Activated T-helper 2 cell treated with anti-CD3 and anti-CD28 coated beads, Interferon-gamma antibody, Interleukin-2, Interleukin-4, amounts not matched to agents 10 μg/mL and 5 μg/mL and 100 μg/mL, durations not matched to agents 14 hours and 24 hours and 36 hours (primary cell): ENCODE measurements at regions not wholly inside any gene's neighbourhood (a gene's known extent, or its start where the extent isn't known, plus 50 kb on each side); places are given as distances from the start of the nearest gene placed in this dataset.

Source experiments
- DNase-seq: peaks from one replicate; pipeline ENCODE4 v3.0.0; 2021; ENCODE audit warnings: low spot score
- H3K27ac Mint-ChIP-seq: one replicate; pipeline ENCODE4 v1.8.0; 2021; ENCODE audit warnings: mixed read lengths
- H3K27me3 Mint-ChIP-seq: one replicate; pipeline ENCODE4 v1.8.0; 2021; ENCODE audit warnings: low read depth, mixed read lengths
- H3K36me3 Mint-ChIP-seq: one replicate; pipeline ENCODE4 v1.8.0; 2021; ENCODE audit warnings: low read depth, mixed read lengths
- H3K4me1 Mint-ChIP-seq: one replicate; pipeline ENCODE4 v1.8.0; 2021; ENCODE audit warnings: low read depth, mixed read lengths
- H3K4me3 Mint-ChIP-seq: one replicate; pipeline ENCODE4 v1.8.0; 2021; ENCODE audit warnings: low read depth, mild to moderate bottlenecking, moderate library complexity, mixed read lengths
- H3K9me3 Mint-ChIP-seq: one replicate; pipeline ENCODE4 v1.8.0; 2021; ENCODE audit warnings: mixed read lengths
- intact Hi-C: fragments of 100-400 bp; cut with micrococcal nuclease; formaldehyde crosslinking; loops from one replicate; pipeline ENCODE4 v1.15.1; 2023

DNA sequence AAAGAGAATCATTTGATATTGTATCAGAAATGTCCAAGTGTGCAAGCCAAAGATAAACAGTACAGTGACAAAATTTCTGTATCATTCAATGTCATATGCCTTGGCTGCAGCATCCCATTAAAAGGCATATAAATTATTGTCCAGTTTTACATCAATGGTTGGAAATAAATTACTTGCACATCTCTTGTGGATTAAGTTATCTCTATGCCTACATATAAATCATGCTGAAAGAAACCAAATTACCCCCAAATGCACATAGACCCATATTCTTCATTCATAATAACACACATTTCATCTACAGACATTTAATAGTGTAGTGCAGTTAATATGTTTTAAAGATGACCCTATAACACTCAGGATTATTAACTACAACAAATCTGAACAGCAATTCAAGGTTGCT lies 1415.7 kb upstream of the PCDH9 start:
- no peak for DNase-seq
- Mint-ChIP-seq H3K27ac (no peak overlapping the region), H3K4me1 (no peaks in the 10 kb centered on the region), H3K4me3 (no peak overlapping the region), H3K9me3 (peaks cover 29% of the 10 kb centered on the region), H3K36me3 (no peaks in the 10 kb centered on the region), H3K27me3 (no peaks in the 10 kb centered on the region)
- intact Hi-C loops = no loop called here

DNA sequence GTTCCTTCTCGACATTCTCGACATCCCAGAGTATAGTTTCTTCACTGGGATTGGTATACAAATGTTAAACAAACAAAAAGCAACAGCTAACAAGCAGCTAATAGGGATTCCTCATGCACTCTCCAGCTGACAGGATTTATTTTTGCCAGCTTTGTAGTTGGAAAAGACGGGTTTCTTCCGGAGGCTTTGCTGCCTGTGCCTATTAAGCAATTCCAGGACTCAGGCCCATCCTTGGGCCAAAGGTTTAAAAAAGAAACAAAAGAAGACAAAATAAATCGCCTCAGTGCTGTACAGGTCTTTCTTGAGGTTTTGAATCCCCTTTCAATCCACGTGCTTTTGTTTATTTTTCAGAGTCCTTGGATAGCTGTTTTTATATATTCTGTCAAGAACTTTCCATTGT lies 1414.5 kb upstream of the PCDH9 start:
- Mint-ChIP-seq H3K27ac (no peak overlapping the region), H3K27me3 (no peaks in the 10 kb centered on the region)
- intact Hi-C loops = no loop called here

DNA sequence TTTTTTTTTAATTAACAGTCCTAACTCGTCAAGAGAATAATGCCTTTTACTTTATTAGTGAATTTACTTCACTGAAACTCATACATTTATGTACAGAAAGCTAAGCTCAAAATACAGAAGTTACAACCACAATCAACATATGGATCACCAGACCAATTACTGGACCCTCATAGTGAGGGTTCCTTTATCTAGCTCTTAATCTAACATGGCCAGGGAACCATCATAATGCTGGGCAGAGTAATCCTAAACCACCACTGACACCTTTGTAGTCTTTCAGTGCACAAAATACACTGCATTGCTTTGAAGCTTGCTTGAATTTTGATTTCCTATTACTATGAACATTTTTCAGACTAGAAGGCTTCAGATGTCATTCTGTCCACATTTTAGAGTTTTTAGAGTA lies 1406.6 kb upstream of the PCDH9 start:
- Mint-ChIP-seq H3K4me3 (no peak overlapping the region), H3K27me3 (no peaks in the 10 kb centered on the region), H3K9me3 (peaks cover 9% of the 10 kb centered on the region), H3K4me1 (no peaks in the 10 kb centered on the region), H3K36me3 (no peaks in the 10 kb centered on the region), H3K27ac (no peak overlapping the region)
- DNase-seq = no peak
- intact Hi-C loops = no loop called here

More for the DNA sequence above, 1414.5 kb upstream of the PCDH9 start:
- Mint-ChIP-seq H3K4me3 (no peak overlapping the region), H3K4me1 (no peaks in the 10 kb centered on the region), H3K36me3 (no peaks in the 10 kb centered on the region), H3K9me3 (peaks cover 25% of the 10 kb centered on the region)
- no peak for DNase-seq

DNA sequence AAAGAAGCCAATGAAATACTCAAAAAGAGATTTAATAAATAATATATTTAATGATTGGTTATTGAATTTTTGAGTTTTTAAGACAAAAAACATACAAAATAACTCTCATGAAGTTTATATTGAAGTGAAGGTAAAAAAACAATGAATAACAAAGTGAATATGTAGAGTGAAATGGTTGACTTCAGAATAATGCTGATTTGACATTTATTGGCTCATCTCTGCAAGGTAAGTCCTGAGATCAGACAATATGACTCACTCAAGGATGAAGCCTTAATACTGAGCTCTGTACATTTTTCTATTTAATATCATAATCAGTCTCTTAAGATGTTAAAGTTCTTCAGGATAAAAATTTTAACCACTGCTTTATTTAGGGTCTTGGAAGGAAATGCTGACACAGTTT lies 1398.9 kb upstream of the PCDH9 start:
- Mint-ChIP-seq H3K4me1 (no peaks in the 10 kb centered on the region), H3K27me3 (no peaks in the 10 kb centered on the region), H3K36me3 (no peaks in the 10 kb centered on the region), H3K4me3 (no peak overlapping the region), H3K27ac (no peak overlapping the region), H3K9me3 (peaks cover 39% of the 10 kb centered on the region)
- DNase-seq = no peak
- intact Hi-C loops = no loop called here

DNA sequence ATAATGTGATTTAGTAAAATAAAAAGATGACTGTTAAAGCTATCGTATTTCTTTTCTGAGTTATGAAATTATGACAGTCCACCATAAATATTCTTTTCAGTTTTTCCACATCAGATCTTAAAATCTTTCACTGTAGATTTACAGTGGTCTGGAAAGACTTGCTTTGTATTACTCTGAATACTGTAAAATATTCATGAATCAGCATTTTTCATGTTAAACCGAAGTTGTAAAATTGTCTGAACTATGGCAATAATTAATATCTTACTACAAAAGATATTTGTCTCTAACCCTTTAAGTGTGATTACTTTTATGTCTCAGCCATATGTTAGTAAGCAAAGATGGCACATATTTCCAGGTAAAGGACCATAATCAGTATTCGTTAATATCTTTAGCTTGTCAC lies 1397.2 kb upstream of the PCDH9 start:
- no peaks in the 10 kb centered on the region for H3K36me3 Mint-ChIP-seq
- DNase-seq = no peak
- no peaks in the 10 kb centered on the region for H3K27me3 Mint-ChIP-seq
- H3K9me3 Mint-ChIP-seq = peaks cover 33% of the 10 kb centered on the region
- H3K4me3 Mint-ChIP-seq = no peak overlapping the region
- no peak overlapping the region for H3K27ac Mint-ChIP-seq
- intact Hi-C loops = no loop called here
- H3K4me1 Mint-ChIP-seq = no peaks in the 10 kb centered on the region

DNA sequence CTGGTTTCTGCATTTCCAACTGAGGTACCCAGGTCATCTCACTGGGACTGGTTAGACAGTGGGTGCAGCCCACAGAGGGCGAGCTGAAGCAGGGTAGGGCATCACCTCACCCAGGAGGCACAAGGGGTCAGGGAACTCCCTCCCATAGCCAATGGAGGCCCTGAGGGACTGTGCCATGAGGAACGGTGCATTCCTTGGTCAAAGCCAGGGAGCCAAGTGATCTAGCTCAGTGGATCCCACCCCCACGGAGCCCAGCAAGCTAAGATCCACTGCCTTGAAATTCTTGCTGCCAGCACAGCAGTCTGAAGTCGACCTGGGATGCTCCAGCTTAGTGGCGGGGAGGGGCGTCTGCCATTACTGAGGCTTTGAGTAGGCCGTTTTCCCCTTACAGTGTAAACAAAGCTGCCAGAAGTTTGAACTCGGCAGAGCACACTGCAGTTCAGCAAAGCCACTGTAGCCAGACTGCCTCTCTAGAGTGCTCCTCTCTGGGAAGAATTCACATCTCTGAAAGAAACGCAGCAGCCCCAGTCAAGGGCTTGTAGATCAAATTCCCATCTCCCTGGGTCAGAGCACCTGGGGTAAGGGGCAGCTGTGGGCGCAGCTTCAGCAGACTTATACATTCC lies 1386.6 kb upstream of the PCDH9 start:
- DNase-seq = no peak
- H3K4me3 Mint-ChIP-seq = no peak overlapping the region
- H3K27me3 Mint-ChIP-seq = no peaks in the 10 kb centered on the region
- no peaks in the 10 kb centered on the region for H3K36me3 Mint-ChIP-seq
- H3K27ac Mint-ChIP-seq = no peak overlapping the region
- intact Hi-C loops = no loop called here
- peaks cover 58% of the 10 kb centered on the region for H3K9me3 Mint-ChIP-seq
- H3K4me1 Mint-ChIP-seq = no peaks in the 10 kb centered on the region

DNA sequence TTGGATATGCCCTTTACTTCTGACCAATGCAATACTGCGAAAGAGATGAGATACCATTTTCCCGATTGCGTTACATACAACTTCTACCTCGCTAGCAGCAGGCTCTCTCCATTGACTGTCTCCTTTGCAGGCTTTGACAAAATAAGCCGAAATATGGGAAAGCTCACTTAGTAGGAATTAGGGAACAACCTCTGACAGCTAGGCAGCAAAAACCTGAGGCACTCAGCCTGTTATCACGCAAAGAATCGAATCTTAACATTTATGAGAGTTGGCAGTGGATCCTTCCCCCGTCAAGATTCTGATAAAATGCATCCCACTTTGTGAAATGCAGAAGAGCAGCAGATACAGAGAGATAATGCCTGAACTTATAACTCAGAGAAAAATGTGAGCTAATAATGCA lies 1379.5 kb upstream of the PCDH9 start:
- Mint-ChIP-seq H3K4me1 (no peaks in the 10 kb centered on the region), H3K36me3 (no peaks in the 10 kb centered on the region), H3K27ac (no peak overlapping the region), H3K4me3 (no peak overlapping the region), H3K9me3 (peaks cover 27% of the 10 kb centered on the region), H3K27me3 (no peaks in the 10 kb centered on the region)
- intact Hi-C loops = no loop called here
- no peak for DNase-seq

DNA sequence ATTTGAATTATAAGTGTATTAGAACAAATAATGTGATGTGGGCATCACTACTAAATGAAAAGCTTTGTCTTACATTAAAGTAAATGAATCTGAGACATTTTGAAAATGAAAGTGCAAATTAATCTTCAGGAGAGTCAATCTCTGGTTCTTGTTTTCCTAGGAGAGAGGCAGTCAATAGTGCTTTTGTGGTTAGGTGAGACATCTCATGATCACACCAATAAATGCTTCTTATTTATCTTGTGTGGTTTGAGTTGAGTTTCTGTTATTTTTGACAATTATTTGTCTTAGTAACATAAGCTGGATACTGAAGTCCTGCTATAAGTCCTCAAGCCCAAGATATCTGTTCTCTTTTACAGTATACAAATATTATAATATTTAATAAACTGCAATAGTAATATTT lies 1378.0 kb upstream of the PCDH9 start:
- Mint-ChIP-seq H3K4me3 (no peak overlapping the region), H3K27me3 (no peaks in the 10 kb centered on the region), H3K27ac (no peak overlapping the region), H3K36me3 (no peaks in the 10 kb centered on the region), H3K4me1 (no peaks in the 10 kb centered on the region), H3K9me3 (peaks cover 24% of the 10 kb centered on the region)
- no peak for DNase-seq
- intact Hi-C loops = no loop called here

DNA sequence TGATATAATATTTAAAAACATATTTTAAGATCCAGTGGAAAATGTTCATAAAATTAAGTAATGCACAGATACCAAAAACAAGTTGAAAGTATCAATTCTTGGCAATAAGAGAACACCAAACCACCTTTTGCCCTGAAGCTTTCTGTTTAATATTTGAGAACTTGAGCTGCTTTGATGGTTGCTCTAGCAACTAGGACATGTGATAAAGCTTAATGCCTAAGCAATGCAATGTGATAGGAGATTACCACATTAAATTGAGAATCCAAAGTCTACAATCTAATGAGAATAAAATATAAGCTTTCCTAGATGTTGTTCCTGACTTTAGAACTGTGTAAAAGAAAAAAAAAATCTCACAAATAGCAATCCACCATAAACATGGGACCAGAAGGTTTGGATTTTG lies 1367.5 kb upstream of the PCDH9 start:
- H3K4me3 Mint-ChIP-seq = no peak overlapping the region
- no peak for DNase-seq
- no peaks in the 10 kb centered on the region for H3K27me3 Mint-ChIP-seq
- no peaks in the 10 kb centered on the region for H3K36me3 Mint-ChIP-seq
- no peaks in the 10 kb centered on the region for H3K4me1 Mint-ChIP-seq
- intact Hi-C loops = no loop called here
- no peak overlapping the region for H3K27ac Mint-ChIP-seq
- peaks cover 17% of the 10 kb centered on the region for H3K9me3 Mint-ChIP-seq

DNA sequence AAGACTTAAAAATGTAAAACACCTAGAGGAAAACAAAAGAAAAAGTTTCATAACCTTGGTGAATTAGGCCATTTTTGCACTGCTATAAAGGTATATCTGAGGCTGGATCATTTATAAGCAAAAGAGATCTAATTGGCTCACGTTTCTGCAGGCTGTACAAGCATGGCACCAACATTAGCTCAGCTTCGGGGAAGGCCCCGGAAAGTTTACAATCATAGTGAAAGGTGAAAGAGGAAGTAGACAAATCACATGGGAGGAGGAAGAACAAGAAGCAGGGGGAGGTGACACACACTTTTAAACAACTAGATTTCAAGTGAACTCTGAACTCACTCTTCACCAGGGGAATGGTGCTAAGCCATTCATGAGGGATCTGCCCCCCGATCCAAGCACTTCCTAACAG lies 1358.5 kb upstream of the PCDH9 start:
- Mint-ChIP-seq H3K27me3 (no peaks in the 10 kb centered on the region), H3K27ac (no peak overlapping the region), H3K4me1 (no peaks in the 10 kb centered on the region), H3K9me3 (peaks cover 30% of the 10 kb centered on the region), H3K36me3 (no peaks in the 10 kb centered on the region), H3K4me3 (no peak overlapping the region)
- intact Hi-C loops = no loop called here
- no peak for DNase-seq

DNA sequence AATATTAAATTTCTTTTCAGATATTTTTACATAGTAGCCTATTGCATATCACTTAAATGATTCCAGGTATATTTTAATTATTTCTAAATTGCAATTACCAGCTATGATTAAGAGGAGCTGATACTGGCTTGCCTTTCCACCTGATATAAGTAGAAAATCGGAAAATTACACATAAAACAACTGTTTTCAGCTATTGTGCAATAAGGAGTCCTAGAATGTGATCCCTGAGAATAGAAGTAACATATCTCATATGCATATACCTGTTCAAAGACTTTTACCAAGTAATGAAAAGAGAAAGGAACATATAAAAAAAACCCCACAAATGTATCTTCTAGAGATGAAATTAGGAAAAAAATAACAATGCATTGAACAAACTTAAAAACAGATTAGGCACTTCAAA lies 1354.6 kb upstream of the PCDH9 start:
- intact Hi-C loops = no loop called here
- Mint-ChIP-seq H3K36me3 (no peaks in the 10 kb centered on the region), H3K27ac (no peak overlapping the region), H3K4me3 (no peak overlapping the region), H3K9me3 (peaks cover 24% of the 10 kb centered on the region), H3K27me3 (no peaks in the 10 kb centered on the region), H3K4me1 (no peaks in the 10 kb centered on the region)
- no peak for DNase-seq

DNA sequence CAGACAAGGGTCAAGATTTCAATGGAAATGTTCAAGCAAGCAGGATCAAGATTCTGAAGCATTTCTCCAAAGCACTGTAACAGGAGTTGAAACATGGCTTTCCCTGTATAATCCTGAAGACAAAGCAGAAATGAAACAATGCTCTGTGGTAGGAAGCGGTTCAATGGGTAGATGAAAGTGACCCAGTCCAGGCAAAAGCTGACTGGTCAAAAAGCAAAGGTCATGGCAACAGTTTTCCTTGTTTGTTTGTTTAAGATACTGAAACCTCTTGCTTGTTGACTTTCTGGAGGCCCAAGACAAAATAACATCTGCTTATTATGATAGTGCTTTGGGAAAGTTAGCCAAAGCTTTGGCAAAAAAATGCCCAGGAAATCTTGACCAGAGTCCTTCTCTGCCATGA lies 1343.9 kb upstream of the PCDH9 start:
- intact Hi-C loops = no loop called here
- Mint-ChIP-seq H3K27me3 (no peaks in the 10 kb centered on the region), H3K9me3 (peaks cover 61% of the 10 kb centered on the region), H3K4me1 (no peaks in the 10 kb centered on the region), H3K4me3 (no peak overlapping the region), H3K36me3 (no peaks in the 10 kb centered on the region), H3K27ac (no peak overlapping the region)
- DNase-seq = no peak

DNA sequence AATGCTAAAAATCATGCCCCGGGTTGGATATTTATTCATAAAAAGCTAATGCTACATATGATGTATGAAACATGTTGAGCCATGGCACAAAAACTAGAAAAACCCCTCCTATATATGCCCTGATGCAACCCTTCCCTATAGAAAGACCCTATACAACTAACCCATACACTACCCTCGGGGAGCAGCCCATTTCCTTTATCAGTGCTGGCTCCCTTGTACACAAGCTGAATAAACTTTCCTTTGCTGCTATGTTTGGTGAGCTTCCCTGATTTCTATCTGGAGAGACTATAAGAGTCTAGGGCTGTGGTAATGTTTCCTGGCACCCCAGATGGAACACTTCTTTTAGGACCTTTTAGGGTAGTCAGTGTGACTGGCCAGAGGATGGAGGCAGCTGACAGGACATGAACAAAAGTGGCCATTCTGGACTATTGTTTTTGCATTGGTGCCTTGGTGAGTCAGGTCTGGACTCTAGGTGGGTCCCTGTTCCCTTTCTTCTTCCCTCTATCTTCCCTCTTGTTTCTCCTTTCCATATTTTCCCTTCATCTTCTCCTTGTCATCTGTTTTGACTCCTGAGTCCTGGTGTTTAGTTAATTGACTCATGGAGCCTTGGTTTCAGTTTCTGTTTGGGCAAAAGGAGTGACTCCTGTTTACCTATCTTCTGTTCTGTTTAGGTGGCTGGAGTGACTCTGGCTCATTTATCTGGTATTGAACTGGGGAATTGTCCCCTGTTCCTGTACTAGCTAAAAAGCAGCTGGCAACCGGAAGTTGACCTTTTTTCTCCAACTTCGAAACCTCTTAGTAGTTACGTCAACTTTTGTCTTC lies 1321.8 kb upstream of the PCDH9 start:
- Mint-ChIP-seq H3K36me3 (no peaks in the 10 kb centered on the region), H3K4me1 (no peaks in the 10 kb centered on the region), H3K4me3 (no peak overlapping the region), H3K27ac (no peak overlapping the region), H3K9me3 (peaks cover 48% of the 10 kb centered on the region), H3K27me3 (no peaks in the 10 kb centered on the region)
- intact Hi-C loops = no loop called here
- DNase-seq = no peak
